Esophagus squamous epithelium (tissue), 4 donors: ENCODE measurements at regions not wholly inside any gene's neighbourhood (a gene's known extent, or its start where the extent isn't known, plus 50 kb on each side); places are given as distances from the start of the nearest gene placed in this dataset.

Experiments
- POLR2A ChIP-seq, 4 donors: fragments of 450-650 bp; IDR thresholded peaks; one replicate each; pipeline ENCODE4 v1.6.1; 2017; ENCODE audit warnings: antibody characterized with exemption in 4 of 4, mild to moderate bottlenecking in 4 of 4, moderate library complexity in 3 of 4
- TF ChIP-seq, protein P1 (sequence below), 6 experiments: fragments of 450-650 bp in 4 of 6; fragments of 200-600 bp in 2 of 6; sonication (generic) in 2 of 6; IDR thresholded peaks; one replicate each; pipeline ENCODE4 v1.5.1; 2016 to 2019; ENCODE audit warnings: antibody characterized with exemption in 6 of 6, mild to moderate bottlenecking in 4 of 6, moderate library complexity in 4 of 6

DNA sequence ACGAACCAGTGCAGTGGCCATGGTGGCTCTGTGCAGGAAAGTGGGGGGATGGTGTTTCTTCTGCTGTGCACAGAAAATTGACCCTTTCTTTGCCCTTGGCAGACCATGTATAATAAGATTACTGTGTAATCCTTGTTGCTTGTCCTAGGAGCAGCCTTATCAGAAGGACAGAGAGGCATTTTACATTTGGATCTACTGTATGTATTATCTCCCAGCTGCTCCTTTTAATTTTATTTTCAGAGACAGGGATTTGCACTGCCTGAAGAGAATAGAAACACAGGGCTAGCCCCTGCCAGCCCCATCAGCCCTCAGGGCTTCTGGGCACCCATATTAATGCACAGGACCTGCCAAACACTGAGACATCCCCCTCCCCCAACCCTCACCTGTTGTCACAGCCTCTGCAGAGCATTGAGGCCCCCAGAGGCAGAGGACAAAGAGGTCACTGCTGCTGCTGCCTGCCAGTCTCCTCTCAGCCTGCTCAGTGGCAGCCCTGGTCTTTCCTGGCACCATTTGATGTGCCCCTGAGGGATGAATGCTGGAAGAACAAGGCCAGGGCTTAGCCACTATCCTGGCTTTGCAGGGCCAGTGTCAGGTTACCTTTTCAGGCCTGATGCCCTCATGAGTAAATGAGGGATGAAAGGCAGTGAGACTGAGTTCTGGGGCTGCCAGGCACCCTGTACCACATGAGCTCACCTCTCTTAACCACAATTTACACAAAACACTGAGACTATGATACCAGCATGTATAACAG, 533.4 kb downstream of the NTRK3 start:
- TF ChIP-seq, protein P1, sequence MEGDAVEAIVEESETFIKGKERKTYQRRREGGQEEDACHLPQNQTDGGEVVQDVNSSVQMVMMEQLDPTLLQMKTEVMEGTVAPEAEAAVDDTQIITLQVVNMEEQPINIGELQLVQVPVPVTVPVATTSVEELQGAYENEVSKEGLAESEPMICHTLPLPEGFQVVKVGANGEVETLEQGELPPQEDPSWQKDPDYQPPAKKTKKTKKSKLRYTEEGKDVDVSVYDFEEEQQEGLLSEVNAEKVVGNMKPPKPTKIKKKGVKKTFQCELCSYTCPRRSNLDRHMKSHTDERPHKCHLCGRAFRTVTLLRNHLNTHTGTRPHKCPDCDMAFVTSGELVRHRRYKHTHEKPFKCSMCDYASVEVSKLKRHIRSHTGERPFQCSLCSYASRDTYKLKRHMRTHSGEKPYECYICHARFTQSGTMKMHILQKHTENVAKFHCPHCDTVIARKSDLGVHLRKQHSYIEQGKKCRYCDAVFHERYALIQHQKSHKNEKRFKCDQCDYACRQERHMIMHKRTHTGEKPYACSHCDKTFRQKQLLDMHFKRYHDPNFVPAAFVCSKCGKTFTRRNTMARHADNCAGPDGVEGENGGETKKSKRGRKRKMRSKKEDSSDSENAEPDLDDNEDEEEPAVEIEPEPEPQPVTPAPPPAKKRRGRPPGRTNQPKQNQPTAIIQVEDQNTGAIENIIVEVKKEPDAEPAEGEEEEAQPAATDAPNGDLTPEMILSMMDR (IDR thresholded peaks at IDR 0.05): no peak
- no peak for TF ChIP-seq POLR2A (IDR thresholded peaks at IDR 0.05)
